ENCODE measurements at regions not wholly inside any gene's neighbourhood (a gene's known extent, or its start where the extent isn't known, plus 50 kb on each side); places are given as distances from the start of the nearest gene placed in this dataset.
A peak's percentile ranks its signal among the peaks of the same experiment; 100 is the strongest.

- Histone ChIP-seq H3K9me3 (peaks cover 0 to 29% (median 1%) of the 10 kb centered on the region in 8 donors), H3K27me3 (replicated peaks in 1 of 7) (no peaks in the 10 kb centered on the region), H3K4me1 (no peaks in the 10 kb centered on the region), H3K27ac (no peak overlapping the region), H3K36me3 (no peaks in the 10 kb centered on the region), H3K4me3 (no peak overlapping the region)
- intact Hi-C loops (cut with DNase I; ENCODE audit: low total_unique reads), result no loop called here
- DNase-seq, result no peak
- TF ChIP-seq POLR2A (IDR thresholded peaks at IDR 0.05) (no peak), POLR2AphosphoS5 (IDR thresholded peaks at IDR 0.05) (no peak), CTCF (IDR thresholded peaks at IDR 0.05 in 8 of 11, conservative IDR thresholded peaks at IDR 0.05 in 3 of 11) (no peak)
- WGBS, 5 donors, result 89 to 100% (median 94%) methylated on average over 1 of the region's 1 CpG
Observed at GRCh38 chr12:30384976-30385375, 310.7 kb downstream of the IPO8 start.

- H3K4me1 ChIP-seq, result no peaks in the 10 kb centered on the region
- no peak overlapping the region for H3K4me3 ChIP-seq
- 86 to 98% (median 97%) methylated on average over 1 of the region's 1 CpG for WGBS, 5 donors
- H3K27me3 ChIP-seq (replicated peaks in 1 of 7), result no peaks in the 10 kb centered on the region
- no peak for DNase-seq
- H3K36me3 ChIP-seq, result no peaks in the 10 kb centered on the region
- no peak for TF ChIP-seq POLR2A (IDR thresholded peaks at IDR 0.05)
- no peak for TF ChIP-seq CTCF (IDR thresholded peaks at IDR 0.05 in 8 of 11, conservative IDR thresholded peaks at IDR 0.05 in 3 of 11)
- no peak for TF ChIP-seq POLR2AphosphoS5 (IDR thresholded peaks at IDR 0.05)
- H3K9me3 ChIP-seq, result peaks cover 0 to 48% (median 22%) of the 10 kb centered on the region in 8 donors
- no peak overlapping the region for H3K27ac ChIP-seq
- intact Hi-C loops (cut with DNase I; ENCODE audit: low total_unique reads), result no loop called here
Observed at GRCh38 chr12:30378307-30378706, 317.4 kb downstream of the IPO8 start.

GRCh38 chr12:30364822-30365221 lies 330.8 kb downstream of the IPO8 start:
- DNase-seq, result no peak
- Histone ChIP-seq H3K27ac (no peak overlapping the region), H3K36me3 (no peaks in the 10 kb centered on the region), H3K4me3 (no peak overlapping the region), H3K4me1 (no peaks in the 10 kb centered on the region), H3K27me3 (replicated peaks in 1 of 7) (no peaks in the 10 kb centered on the region), H3K9me3 (peaks cover 0 to 35% (median 17%) of the 10 kb centered on the region in 8 donors)
- intact Hi-C loops (cut with DNase I; ENCODE audit: low total_unique reads), result no loop called here
- TF ChIP-seq POLR2A (IDR thresholded peaks at IDR 0.05), result no peak

- Histone ChIP-seq H3K9me3 (peaks cover 0 to 19% (median 8%) of the 10 kb centered on the region in 8 donors), H3K4me3 (no peak overlapping the region), H3K36me3 (no peaks in the 10 kb centered on the region), H3K4me1 (peaks cover 0 to 6% (median 2%) of the 10 kb centered on the region in 6 donors), H3K27ac (no peak overlapping the region), H3K27me3 (replicated peaks in 1 of 7) (no peaks in the 10 kb centered on the region)
- intact Hi-C loops (cut with DNase I; ENCODE audit: low total_unique reads), result no loop called here
- DNase-seq, result no peak
- WGBS, 5 donors, result 20 to 55% (median 32%) methylated on average over 1 of the region's 1 CpG
- no peak for TF ChIP-seq POLR2A (IDR thresholded peaks at IDR 0.05)
- no peak for TF ChIP-seq POLR2AphosphoS5 (IDR thresholded peaks at IDR 0.05)
- no peak for TF ChIP-seq CTCF (IDR thresholded peaks at IDR 0.05 in 8 of 11, conservative IDR thresholded peaks at IDR 0.05 in 3 of 11)
Observed at GRCh38 chr12:30361145-30361544, 334.5 kb downstream of the IPO8 start.

- DNase-seq, result no peak
- intact Hi-C loops (cut with DNase I; ENCODE audit: low total_unique reads), result no loop called here
- Histone ChIP-seq H3K27me3 (replicated peaks in 1 of 7) (no peaks in the 10 kb centered on the region), H3K4me1 (peaks cover 0 to 11% (median 2%) of the 10 kb centered on the region in 6 donors), H3K4me3 (no peak overlapping the region), H3K27ac (peak overlapping the region in 1 of 8 donors; percentile 25), H3K9me3 (peaks cover 0 to 15% (median 4%) of the 10 kb centered on the region in 8 donors), H3K36me3 (no peaks in the 10 kb centered on the region)
- TF ChIP-seq POLR2A (IDR thresholded peaks at IDR 0.05) (no peak), POLR2AphosphoS5 (IDR thresholded peaks at IDR 0.05) (no peak), CTCF (IDR thresholded peaks at IDR 0.05 in 8 of 11, conservative IDR thresholded peaks at IDR 0.05 in 3 of 11) (no peak)
- 47 to 82% (median 56%) methylated on average over 3 of the region's 3 CpGs for WGBS, 5 donors
Observed at GRCh38 chr12:30358671-30359070, 337.0 kb downstream of the IPO8 start.

All from spleen (tissue), 11 donors.